SU-DHL-6 (cell line): ENCODE measurements at regions not wholly inside any gene's neighbourhood (a gene's known extent, or its start where the extent isn't known, plus 50 kb on each side); places are given as distances from the start of the nearest gene placed in this dataset.

Experiments
- H2AFZ ChIP-seq: fragments of 200-600 bp; sonication (generic); 2 replicates; pipeline ENCODE4 v1.6.1; 2014; ENCODE audit warnings: low read depth, mild to moderate bottlenecking, moderate library complexity, mixed read lengths, antibody characterized with exemption, low read length; ENCODE audit not compliant: severe bottlenecking
- H3F3A ChIP-seq: fragments of 200-600 bp; shearing (Covaris generic); 2 replicates; pipeline ENCODE4 v1.6.0; 2016; ENCODE audit warnings: antibody characterized with exemption, mild to moderate bottlenecking; ENCODE audit not compliant: insufficient read depth
- H3K27ac ChIP-seq: fragments of 200-600 bp; sonication (generic); 2 replicates; pipeline ENCODE4 v1.5.1; 2016; ENCODE audit warnings: low read depth, mild to moderate bottlenecking, low read length, moderate library complexity, mixed read lengths
- H3K27me3 ChIP-seq: fragments of 200-600 bp; sonication (generic), shearing (Covaris generic); 2 replicates; pipeline ENCODE4 v1.6.0; 2014; ENCODE audit warnings: mild to moderate bottlenecking, low read length
- H3K36me3 ChIP-seq: fragments of 200-600 bp; sonication (generic); 2 replicates; pipeline ENCODE4 v1.6.1; 2014; ENCODE audit warnings: mild to moderate bottlenecking, low read length, mixed read lengths
- H3K4me2 ChIP-seq: fragments of 300-600, 200-600 bp; shearing (Covaris generic), sonication (generic); 2 replicates; pipeline ENCODE4 v1.6.0; 2014; ENCODE audit warnings: low read length, low read depth, mild to moderate bottlenecking; ENCODE audit not compliant: poor library complexity, severe bottlenecking
- H3K4me3 ChIP-seq: fragments of 200-600 bp; sonication (generic); 2 replicates; pipeline ENCODE4 v1.5.1; 2014; ENCODE audit warnings: antibody characterized with exemption, low read length, mild to moderate bottlenecking, mixed read lengths; ENCODE audit not compliant: insufficient read depth, poor library complexity, severe bottlenecking
- H3K79me2 ChIP-seq: fragments of 200-600 bp; sonication (generic); 2 replicates; pipeline ENCODE4 v1.6.1; 2014; ENCODE audit warnings: mild to moderate bottlenecking, low read length, moderate library complexity; ENCODE audit not compliant: insufficient read depth
- H3K9ac ChIP-seq: fragments of 200-600 bp; sonication (generic); 2 replicates; pipeline ENCODE4 v1.7.0; 2014; ENCODE audit warnings: mild to moderate bottlenecking, low read length
- H3K9me2 ChIP-seq: fragments of 200-600 bp; sonication (generic); replicated peaks from 2 replicates; pipeline ENCODE4 v1.6.1; 2014; ENCODE audit warnings: low read length; ENCODE audit not compliant: insufficient read depth
- H3K9me3 ChIP-seq: fragments of 200-600 bp; sonication (generic); 2 replicates; pipeline ENCODE4 v1.6.1; 2014; ENCODE audit warnings: low read length, mixed read lengths; ENCODE audit not compliant: insufficient read depth
- H4K20me1 ChIP-seq: fragments of 200-600 bp; sonication (generic); 2 replicates; pipeline ENCODE4 v1.6.1; 2014; ENCODE audit warnings: low read depth, mild to moderate bottlenecking, antibody characterized with exemption, low read length, moderate library complexity, mixed read lengths
- CTCF ChIP-seq: fragments of 200-600 bp; sonication (generic); IDR thresholded peaks from one replicate; pipeline ENCODE4 v1.5.1; 2017; ENCODE audit warnings: antibody characterized with exemption, mild to moderate bottlenecking, low read length, moderate library complexity; ENCODE audit not compliant: insufficient read depth, poor library complexity, severe bottlenecking
- EZH2phosphoT487 ChIP-seq: fragments of 200-600 bp; sonication (generic), shearing (Covaris generic); conservative IDR thresholded peaks from 2 replicates; pipeline ENCODE4 v1.6.1; 2018; ENCODE audit warnings: mild to moderate bottlenecking, antibody characterized with exemption, low read length, moderate library complexity, mixed read lengths

DNA sequence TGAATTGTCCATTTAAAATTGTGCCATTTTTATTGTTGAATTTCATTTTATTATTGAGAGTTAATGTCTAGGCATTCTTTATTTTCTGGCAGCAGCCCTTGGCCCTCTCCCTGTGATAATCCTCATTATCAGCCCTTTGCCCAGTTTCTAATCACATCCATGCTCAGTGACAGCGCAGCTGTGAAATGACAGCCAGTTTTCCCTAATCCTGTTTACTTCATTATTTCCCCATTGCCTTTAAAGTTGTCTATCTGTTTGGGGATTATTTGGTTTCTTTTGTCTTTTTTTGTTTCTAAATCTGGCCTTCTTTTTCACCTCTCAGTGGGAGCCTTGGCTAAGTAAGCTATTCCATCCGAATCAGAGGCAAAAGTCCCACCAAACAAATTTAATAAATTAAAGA lies 476.9 kb downstream of the SLC6A15 start:
- Histone ChIP-seq H3K9me2 (no peaks in the 10 kb centered on the region), H3F3A (no peaks in the 10 kb centered on the region), H3K4me2 (no peak overlapping the region), H3K9ac (no peak overlapping the region), H3K9me3 (no peaks in the 10 kb centered on the region), H3K79me2 (no peaks in the 10 kb centered on the region), H3K4me3 (no peak overlapping the region), H2AFZ (no peak overlapping the region), H3K27ac (no peak overlapping the region), H3K36me3 (no peaks in the 10 kb centered on the region), H4K20me1 (no peaks in the 10 kb centered on the region), H3K27me3 (no peaks in the 10 kb centered on the region)
- TF ChIP-seq CTCF (no peak), EZH2phosphoT487 (no peak)

DNA sequence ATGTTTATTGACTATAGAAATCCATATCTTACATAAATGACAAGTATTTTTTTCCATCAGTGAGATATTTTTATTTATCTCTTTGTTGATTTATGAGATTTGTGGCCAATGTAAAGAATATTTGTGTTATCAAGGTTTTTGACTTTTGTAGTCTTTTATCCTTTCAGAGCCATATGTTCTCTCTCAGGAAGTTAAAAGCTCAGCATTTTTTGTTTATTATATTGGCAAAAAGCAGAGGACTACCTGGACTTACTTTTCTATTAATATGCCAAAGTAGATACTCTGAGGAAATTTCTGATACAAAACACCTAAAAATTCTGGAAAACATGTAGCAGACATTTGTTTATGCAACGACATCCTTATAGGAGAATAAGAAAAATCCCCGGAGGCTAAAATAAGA lies 490.3 kb downstream of the SLC6A15 start:
- H3K79me2 ChIP-seq = no peaks in the 10 kb centered on the region
- H3F3A ChIP-seq = no peaks in the 10 kb centered on the region
- H3K36me3 ChIP-seq = no peaks in the 10 kb centered on the region
- TF ChIP-seq CTCF (no peak), EZH2phosphoT487 (no peak)
- H2AFZ ChIP-seq = no peak overlapping the region
- no peaks in the 10 kb centered on the region for H3K9me3 ChIP-seq
- no peak overlapping the region for H3K4me2 ChIP-seq
- H3K9me2 ChIP-seq = no peaks in the 10 kb centered on the region
- H3K27ac ChIP-seq = no peak overlapping the region
- no peaks in the 10 kb centered on the region for H4K20me1 ChIP-seq
- H3K27me3 ChIP-seq = no peaks in the 10 kb centered on the region
- no peak overlapping the region for H3K4me3 ChIP-seq
- no peak overlapping the region for H3K9ac ChIP-seq

GRCh38 chr12:84421103-84421502 lies 491.5 kb downstream of the SLC6A15 start:
- H2AFZ ChIP-seq = peak overlapping the region; percentile 62
- H3K9ac ChIP-seq = no peak overlapping the region
- no peaks in the 10 kb centered on the region for H4K20me1 ChIP-seq
- H3K9me2 ChIP-seq = no peaks in the 10 kb centered on the region
- TF ChIP-seq EZH2phosphoT487 = no peak
- TF ChIP-seq CTCF = no peak
- H3K4me3 ChIP-seq = no peak overlapping the region
- no peaks in the 10 kb centered on the region for H3K9me3 ChIP-seq
- H3K36me3 ChIP-seq = no peaks in the 10 kb centered on the region
- H3F3A ChIP-seq = no peaks in the 10 kb centered on the region
- peak overlapping the region; percentile 45 for H3K4me2 ChIP-seq
- peak overlapping the region; percentile 38 for H3K27ac ChIP-seq
- H3K79me2 ChIP-seq = no peaks in the 10 kb centered on the region
- no peaks in the 10 kb centered on the region for H3K27me3 ChIP-seq
